ENCODE measurements at regions not wholly inside any gene's neighbourhood (a gene's known extent, or its start where the extent isn't known, plus 50 kb on each side); places are given as distances from the start of the nearest gene placed in this dataset.

DNA sequence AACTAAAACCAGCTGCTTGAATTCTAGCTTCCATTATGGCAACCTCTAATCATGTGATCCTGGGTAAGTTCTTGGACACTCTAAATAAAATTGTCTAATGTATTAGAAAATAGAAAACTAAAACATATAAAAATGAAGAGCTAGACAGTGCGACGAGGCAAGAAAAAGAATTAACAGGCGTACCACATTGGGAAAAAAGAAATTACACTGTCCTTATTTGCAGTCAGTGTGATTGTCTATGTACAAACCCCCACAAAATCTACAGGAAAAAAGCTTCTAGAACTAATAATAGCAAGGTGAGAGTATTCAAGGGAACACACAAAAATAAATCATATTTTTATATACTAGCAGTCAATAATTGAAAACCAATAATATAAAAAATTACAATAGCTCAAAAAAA lies 625.6 kb upstream of the MKI67 start:
- TF ChIP-seq, protein P1, sequence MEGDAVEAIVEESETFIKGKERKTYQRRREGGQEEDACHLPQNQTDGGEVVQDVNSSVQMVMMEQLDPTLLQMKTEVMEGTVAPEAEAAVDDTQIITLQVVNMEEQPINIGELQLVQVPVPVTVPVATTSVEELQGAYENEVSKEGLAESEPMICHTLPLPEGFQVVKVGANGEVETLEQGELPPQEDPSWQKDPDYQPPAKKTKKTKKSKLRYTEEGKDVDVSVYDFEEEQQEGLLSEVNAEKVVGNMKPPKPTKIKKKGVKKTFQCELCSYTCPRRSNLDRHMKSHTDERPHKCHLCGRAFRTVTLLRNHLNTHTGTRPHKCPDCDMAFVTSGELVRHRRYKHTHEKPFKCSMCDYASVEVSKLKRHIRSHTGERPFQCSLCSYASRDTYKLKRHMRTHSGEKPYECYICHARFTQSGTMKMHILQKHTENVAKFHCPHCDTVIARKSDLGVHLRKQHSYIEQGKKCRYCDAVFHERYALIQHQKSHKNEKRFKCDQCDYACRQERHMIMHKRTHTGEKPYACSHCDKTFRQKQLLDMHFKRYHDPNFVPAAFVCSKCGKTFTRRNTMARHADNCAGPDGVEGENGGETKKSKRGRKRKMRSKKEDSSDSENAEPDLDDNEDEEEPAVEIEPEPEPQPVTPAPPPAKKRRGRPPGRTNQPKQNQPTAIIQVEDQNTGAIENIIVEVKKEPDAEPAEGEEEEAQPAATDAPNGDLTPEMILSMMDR (IDR thresholded peaks at IDR 0.05; ENCODE audit: low read depth, low read length, poor library complexity, severe bottlenecking): no peak
- no peak for TF ChIP-seq EZH2phosphoT487 (IDR thresholded peaks at IDR 0.05; ENCODE audit: borderline replicate concordance, low read length)

Measured in DOHH2 (cell line).